HG03520 (cell line): ENCODE measurements at regions not wholly inside any gene's neighbourhood (a gene's known extent, or its start where the extent isn't known, plus 50 kb on each side); places are given as distances from the start of the nearest gene placed in this dataset.

Experiments used
- ATAC-seq: cut with Tn5 transposase; IDR thresholded peaks from one replicate; pipeline ENCODE4 v1.9.1; 2021; ENCODE audit warnings: mild to moderate bottlenecking, moderate library complexity; ENCODE audit not compliant: unreplicated experiment

GRCh38 chr10:111493024-111493625 is 416.3 kb downstream of the ADRA2A start:
- no peak for ATAC-seq

- no peak for ATAC-seq
These were observed 421.7 kb downstream of the ADRA2A start for GRCh38 chr10:111498560-111498959.

- no peak for ATAC-seq
These were observed 427.5 kb downstream of the ADRA2A start for GRCh38 chr10:111504376-111504775.

- no peak for ATAC-seq
These were observed 429.6 kb downstream of the ADRA2A start for GRCh38 chr10:111506266-111507034.

- no peak for ATAC-seq
These were observed 434.9 kb downstream of the ADRA2A start for GRCh38 chr10:111511751-111512150.

- no peak for ATAC-seq
These were observed 438.4 kb downstream of the ADRA2A start for GRCh38 chr10:111515264-111515663.

- ATAC-seq: no peak
These were observed 438.9 kb downstream of the ADRA2A start for GRCh38 chr10:111515706-111516105.

- no peak for ATAC-seq
These were observed 439.3 kb downstream of the ADRA2A start for GRCh38 chr10:111516144-111516543.

GRCh38 chr10:111522141-111522540 is 445.3 kb downstream of the ADRA2A start:
- no peak for ATAC-seq

- ATAC-seq: no peak
These were observed 445.7 kb downstream of the ADRA2A start for GRCh38 chr10:111522551-111522950.

GRCh38 chr10:111523016-111523415 is 446.2 kb downstream of the ADRA2A start:
- ATAC-seq: no peak

- no peak for ATAC-seq
These were observed 447.3 kb downstream of the ADRA2A start for GRCh38 chr10:111524134-111524533.

- ATAC-seq: no peak
These were observed 448.9 kb downstream of the ADRA2A start for GRCh38 chr10:111525696-111526095.

- no peak for ATAC-seq
These were observed 454.9 kb downstream of the ADRA2A start for GRCh38 chr10:111531690-111532089.

GRCh38 chr10:111532139-111532538 is 455.3 kb downstream of the ADRA2A start:
- no peak for ATAC-seq

- ATAC-seq: no peak
These were observed 462.4 kb downstream of the ADRA2A start for GRCh38 chr10:111539246-111539645.

GRCh38 chr10:111543854-111544253 is 467.0 kb downstream of the ADRA2A start:
- no peak for ATAC-seq

- no peak for ATAC-seq
These were observed 469.2 kb downstream of the ADRA2A start for GRCh38 chr10:111545861-111546605.

- no peak for ATAC-seq
These were observed 471.4 kb downstream of the ADRA2A start for GRCh38 chr10:111548084-111548726.

GRCh38 chr10:111551001-111551400 is 474.2 kb downstream of the ADRA2A start:
- no peak for ATAC-seq

GRCh38 chr10:111556666-111557065 is 479.8 kb downstream of the ADRA2A start:
- ATAC-seq: no peak
